Stimulated activated CD4-positive, alpha-beta T cell treated with anti-CD3 and anti-CD28 coated beads, Interleukin-1b, Interleukin-23, amount 100 ng/mL, for 24 hours (primary cell): ENCODE measurements at regions not wholly inside any gene's neighbourhood (a gene's known extent, or its start where the extent isn't known, plus 50 kb on each side); places are given as distances from the start of the nearest gene placed in this dataset.
"Not testable (repeated sequence)": the region's sequence is repeated elsewhere in the genome, so short reads cannot be mapped to it uniquely, and the experiment has no call there.

ENCODE experiments used
- DNase-seq, 4 experiments: peaks; one replicate each; pipeline ENCODE4 v3.0.0-alpha.2; 2020; ENCODE audit warnings: low read depth in 4 of 4, low spot score in 1 of 4

GRCh38 chr9:42656789-42657188, 473.3 kb downstream of the SPATA31A6 start:
- DNase-seq = not testable (repeated sequence)

- DNase-seq = not testable (repeated sequence)
Measured at GRCh38 chr9:42657496-42657895, 474.0 kb downstream of the SPATA31A6 start.

- not testable (repeated sequence) for DNase-seq
Measured at GRCh38 chr9:42697146-42697545, 513.7 kb downstream of the SPATA31A6 start.

- DNase-seq = not testable (repeated sequence)
Measured at GRCh38 chr9:42702890-42703289, 519.4 kb downstream of the SPATA31A6 start.

- not testable (repeated sequence) for DNase-seq
Measured at GRCh38 chr9:42724841-42725835, 541.7 kb downstream of the SPATA31A6 start.

GRCh38 chr9:42743030-42743814, 559.8 kb downstream of the SPATA31A6 start:
- peak; percentile 29 to 43 (median 35) for DNase-seq

GRCh38 chr9:42757251-42757650, 573.8 kb downstream of the SPATA31A6 start:
- not testable (repeated sequence) for DNase-seq

- not testable (repeated sequence) for DNase-seq
Measured at GRCh38 chr9:42759320-42759719, 575.9 kb downstream of the SPATA31A6 start.

GRCh38 chr9:42782201-42782600, 598.7 kb downstream of the SPATA31A6 start:
- DNase-seq = not testable (repeated sequence)

GRCh38 chr9:42792725-42793124, 609.3 kb downstream of the SPATA31A6 start:
- DNase-seq = not testable (repeated sequence)

GRCh38 chr9:42798571-42798970, 615.1 kb downstream of the SPATA31A6 start:
- DNase-seq = not testable (repeated sequence)

- not testable (repeated sequence) for DNase-seq
Measured at GRCh38 chr9:42802716-42803115, 619.3 kb downstream of the SPATA31A6 start.

GRCh38 chr9:42806674-42807073, 623.2 kb downstream of the SPATA31A6 start:
- DNase-seq = not testable (repeated sequence)

- not testable (repeated sequence) for DNase-seq
Measured at GRCh38 chr9:42821468-42821867, 638.0 kb downstream of the SPATA31A6 start.

GRCh38 chr9:42848156-42848555, 664.7 kb downstream of the SPATA31A6 start:
- DNase-seq = not testable (repeated sequence)

GRCh38 chr9:42850896-42851693, 667.6 kb downstream of the SPATA31A6 start:
- DNase-seq = not testable (repeated sequence)

GRCh38 chr9:42851701-42852100, 668.2 kb downstream of the SPATA31A6 start:
- DNase-seq = not testable (repeated sequence)

GRCh38 chr9:42852133-42852930, 668.9 kb downstream of the SPATA31A6 start:
- DNase-seq = not testable (repeated sequence)

- not testable (repeated sequence) for DNase-seq
Measured at GRCh38 chr9:42860133-42860532, 676.7 kb downstream of the SPATA31A6 start.

- DNase-seq = not testable (repeated sequence)
Measured at GRCh38 chr9:42862465-42862864, 679.0 kb downstream of the SPATA31A6 start.
